Panc1 (cell line): ENCODE measurements at regions not wholly inside any gene's neighbourhood (a gene's known extent, or its start where the extent isn't known, plus 50 kb on each side); places are given as distances from the start of the nearest gene placed in this dataset.

Experiments
- ATAC-seq: fragments of 200-7000 bp; cut with Tn5 transposase; 2 replicates; pipeline ENCODE4 v1.9.1; 2020; ENCODE audit warnings: mild to moderate bottlenecking, moderate library complexity
- BruUV-seq: library from RNA; stranded (reverse); fragments of 400-500 nt; replicated peaks from 2 replicates; lab custom pipeline; 2021; lab: Mats Ljungman, UMichigan
- CTCF ChIA-PET: fragments of 300-600 bp; sonication (Branson Sonifier 250); formaldehyde crosslinking; loops from one replicate; lab custom pipeline; 2022; ENCODE audit warnings: antibody characterized with exemption; lab: Charles Lee
- POLR2A ChIA-PET: fragments of 300-600 bp; sonication (Branson Sonifier 250); formaldehyde crosslinking; loops from one replicate; lab custom pipeline; 2022; ENCODE audit warnings: antibody characterized with exemption; lab: Charles Lee
- DNase-seq: peaks from one replicate; pipeline ENCODE4 v3.0.0-alpha.2; 2010; ENCODE audit warnings: low read depth, low spot score
- H3K27ac ChIP-seq: 2 replicates; pipeline ENCODE4 v1.5.1; 2011; ENCODE audit warnings: mild to moderate bottlenecking, low read length, inconsistent platforms
- H3K27me3 ChIP-seq: fragments of 200-500 bp; sonication (Bioruptor generic); 2 replicates; pipeline ENCODE4 v1.6.0; 2014; ENCODE audit warnings: low read length, inconsistent platforms; ENCODE audit not compliant: control insufficient read depth, insufficient read depth
- H3K36me3 ChIP-seq: fragments of 200-500 bp; sonication (Bioruptor generic); 2 replicates; pipeline ENCODE4 v1.5.1; 2014; ENCODE audit warnings: inconsistent platforms, mild to moderate bottlenecking, low read length, moderate library complexity; ENCODE audit not compliant: control insufficient read depth, insufficient read depth
- H3K4me1 ChIP-seq: 2 replicates; pipeline ENCODE4 v1.5.1; 2011; ENCODE audit warnings: inconsistent platforms, mild to moderate bottlenecking, low read length, moderate library complexity; ENCODE audit not compliant: control insufficient read depth, insufficient read depth
- H3K4me3 ChIP-seq, 2 experiments: 2 replicates each; pipeline ENCODE4 v1.5.1; 2011 to 2012; ENCODE audit warnings: low read depth in 2 of 2, low read length in 2 of 2, mild to moderate bottlenecking in 2 of 2, inconsistent platforms in 1 of 2, moderate library complexity in 1 of 2
- H3K9me3 ChIP-seq: fragments of 200-500 bp; sonication (Bioruptor generic); 2 replicates; pipeline ENCODE4 v1.5.1; 2014; ENCODE audit warnings: low read depth, mild to moderate bottlenecking, inconsistent platforms, low read length, moderate library complexity; ENCODE audit not compliant: control insufficient read depth, insufficient read depth
- POLR2AphosphoS5 ChIP-seq: IDR thresholded peaks from 2 replicates; pipeline ENCODE4 v1.6.1; 2012; ENCODE audit warnings: mild to moderate bottlenecking, low read depth, low read length, moderate library complexity
- SIN3A ChIP-seq: IDR thresholded peaks from 2 replicates; pipeline ENCODE4 v1.6.1; 2012; ENCODE audit warnings: low read depth, mild to moderate bottlenecking, low read length, moderate library complexity, borderline replicate concordance; ENCODE audit not compliant: insufficient read depth
- TCF7L2 ChIP-seq: IDR thresholded peaks from 2 replicates; pipeline ENCODE4 v1.6.1; 2011; ENCODE audit warnings: mild to moderate bottlenecking, low read depth, low read length, inconsistent platforms
- in situ Hi-C: cut with HindIII; loops from 2 replicates; pipeline ENCODE4 v1.10.0; 2016; ENCODE audit warnings: low sequenced_read_pairs, low pct_unique_long_range_greater_than_20kb
- intact Hi-C: fragments of 100-400 bp; cut with micrococcal nuclease; formaldehyde crosslinking; loops from one replicate; pipeline ENCODE4 v1.10.0; 2022; ENCODE audit not compliant: unreplicated experiment
- TF ChIP-seq, protein P1 (sequence below), 2 experiments: IDR thresholded peaks; 2 replicates each; pipeline ENCODE4 v1.6.1; 2011 to 2012; ENCODE audit warnings: low read depth in 2 of 2, control low read depth in 1 of 2, low read length in 1 of 2, mild to moderate bottlenecking in 1 of 2, moderate library complexity in 1 of 2; ENCODE audit not compliant: insufficient read depth in 1 of 2
- TF ChIP-seq, protein P2 (sequence below): fragments of 450-650 bp; IDR thresholded peaks from 2 replicates; pipeline ENCODE4 v1.5.1; 2017; ENCODE audit warnings: mild to moderate bottlenecking

DNA sequence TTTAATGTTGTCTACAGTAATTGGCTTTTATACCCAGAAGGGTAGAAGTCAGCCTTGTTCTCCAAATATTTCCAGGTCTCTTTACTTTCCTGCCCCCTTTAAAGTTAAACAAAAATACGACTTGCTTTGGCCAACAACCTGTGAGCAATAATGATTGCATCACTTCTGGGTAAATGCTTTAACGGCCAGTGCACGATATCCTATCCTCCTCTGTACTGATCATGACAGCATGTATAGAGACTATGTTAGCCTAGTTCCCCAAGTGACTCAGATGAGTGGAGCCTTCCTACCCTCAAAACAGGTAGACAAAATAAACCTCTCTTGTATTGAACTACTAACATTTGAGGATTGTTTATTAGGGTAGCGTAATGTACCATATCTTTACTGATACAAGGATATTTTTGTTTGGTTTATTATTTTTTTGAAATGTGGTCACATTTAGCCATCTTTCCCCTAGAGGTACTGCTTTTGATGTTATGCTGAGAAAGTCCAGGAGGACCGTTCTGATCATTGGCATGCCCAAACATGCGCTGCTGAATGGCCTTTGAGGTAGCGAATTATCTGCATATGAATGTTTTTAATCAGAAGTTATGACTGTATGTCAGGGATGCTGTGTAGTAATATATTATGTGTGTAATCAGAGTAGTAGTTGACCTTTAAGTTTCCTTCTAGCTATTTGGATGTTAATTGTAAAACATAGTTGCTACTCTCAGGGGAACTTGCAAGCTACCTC, 262.6 kb upstream of the DCC start:
- BruUV-seq: no TSS peak
- in situ Hi-C loops: no loop called here
- POLR2A ChIA-PET: no interaction called here

DNA sequence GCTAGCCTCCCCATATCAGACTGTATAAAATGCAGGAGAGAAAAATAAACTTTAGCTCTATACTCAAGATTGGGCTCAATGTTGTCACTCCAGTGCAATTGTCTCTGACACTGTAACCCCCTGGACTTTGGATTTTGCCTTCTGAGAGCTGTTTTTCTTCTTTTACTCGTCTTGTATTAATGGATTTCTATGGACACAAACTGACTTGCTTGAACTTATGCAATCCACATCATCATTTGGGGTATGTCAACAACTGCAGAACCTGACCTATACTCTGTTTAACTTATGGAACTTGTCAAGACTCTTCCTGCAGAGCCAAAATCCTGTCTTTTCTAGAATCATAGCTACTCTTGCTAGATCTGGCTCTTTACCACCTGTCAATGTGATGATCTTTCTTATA, 257.8 kb upstream of the DCC start:
- POLR2A ChIA-PET: no interaction called here
- DNase-seq (no peak), ATAC-seq (no peak)
- H3K27ac ChIP-seq: no peak overlapping the region
- no peaks in the 10 kb centered on the region for H3K27me3 ChIP-seq
- H3K9me3 ChIP-seq: no peaks in the 10 kb centered on the region
- no peak overlapping the region for H3K4me3 ChIP-seq
- no TSS peak for BruUV-seq
- CTCF ChIA-PET: no interaction called here
- in situ Hi-C loops (no loop called here), intact Hi-C loops (no loop called here)
- no peaks in the 10 kb centered on the region for H3K4me1 ChIP-seq
- H3K36me3 ChIP-seq: no peaks in the 10 kb centered on the region
- TF ChIP-seq, protein P1, sequence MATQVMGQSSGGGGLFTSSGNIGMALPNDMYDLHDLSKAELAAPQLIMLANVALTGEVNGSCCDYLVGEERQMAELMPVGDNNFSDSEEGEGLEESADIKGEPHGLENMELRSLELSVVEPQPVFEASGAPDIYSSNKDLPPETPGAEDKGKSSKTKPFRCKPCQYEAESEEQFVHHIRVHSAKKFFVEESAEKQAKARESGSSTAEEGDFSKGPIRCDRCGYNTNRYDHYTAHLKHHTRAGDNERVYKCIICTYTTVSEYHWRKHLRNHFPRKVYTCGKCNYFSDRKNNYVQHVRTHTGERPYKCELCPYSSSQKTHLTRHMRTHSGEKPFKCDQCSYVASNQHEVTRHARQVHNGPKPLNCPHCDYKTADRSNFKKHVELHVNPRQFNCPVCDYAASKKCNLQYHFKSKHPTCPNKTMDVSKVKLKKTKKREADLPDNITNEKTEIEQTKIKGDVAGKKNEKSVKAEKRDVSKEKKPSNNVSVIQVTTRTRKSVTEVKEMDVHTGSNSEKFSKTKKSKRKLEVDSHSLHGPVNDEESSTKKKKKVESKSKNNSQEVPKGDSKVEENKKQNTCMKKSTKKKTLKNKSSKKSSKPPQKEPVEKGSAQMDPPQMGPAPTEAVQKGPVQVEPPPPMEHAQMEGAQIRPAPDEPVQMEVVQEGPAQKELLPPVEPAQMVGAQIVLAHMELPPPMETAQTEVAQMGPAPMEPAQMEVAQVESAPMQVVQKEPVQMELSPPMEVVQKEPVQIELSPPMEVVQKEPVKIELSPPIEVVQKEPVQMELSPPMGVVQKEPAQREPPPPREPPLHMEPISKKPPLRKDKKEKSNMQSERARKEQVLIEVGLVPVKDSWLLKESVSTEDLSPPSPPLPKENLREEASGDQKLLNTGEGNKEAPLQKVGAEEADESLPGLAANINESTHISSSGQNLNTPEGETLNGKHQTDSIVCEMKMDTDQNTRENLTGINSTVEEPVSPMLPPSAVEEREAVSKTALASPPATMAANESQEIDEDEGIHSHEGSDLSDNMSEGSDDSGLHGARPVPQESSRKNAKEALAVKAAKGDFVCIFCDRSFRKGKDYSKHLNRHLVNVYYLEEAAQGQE (IDR thresholded peaks at IDR 0.05; ENCODE audit: insufficient read depth in 1 of 2, low read depth in 2 of 2, low read length in 1 of 2): no peak
- TF ChIP-seq POLR2AphosphoS5 (no peak), SIN3A (no peak), TCF7L2 (no peak)
- TF ChIP-seq, protein P2, sequence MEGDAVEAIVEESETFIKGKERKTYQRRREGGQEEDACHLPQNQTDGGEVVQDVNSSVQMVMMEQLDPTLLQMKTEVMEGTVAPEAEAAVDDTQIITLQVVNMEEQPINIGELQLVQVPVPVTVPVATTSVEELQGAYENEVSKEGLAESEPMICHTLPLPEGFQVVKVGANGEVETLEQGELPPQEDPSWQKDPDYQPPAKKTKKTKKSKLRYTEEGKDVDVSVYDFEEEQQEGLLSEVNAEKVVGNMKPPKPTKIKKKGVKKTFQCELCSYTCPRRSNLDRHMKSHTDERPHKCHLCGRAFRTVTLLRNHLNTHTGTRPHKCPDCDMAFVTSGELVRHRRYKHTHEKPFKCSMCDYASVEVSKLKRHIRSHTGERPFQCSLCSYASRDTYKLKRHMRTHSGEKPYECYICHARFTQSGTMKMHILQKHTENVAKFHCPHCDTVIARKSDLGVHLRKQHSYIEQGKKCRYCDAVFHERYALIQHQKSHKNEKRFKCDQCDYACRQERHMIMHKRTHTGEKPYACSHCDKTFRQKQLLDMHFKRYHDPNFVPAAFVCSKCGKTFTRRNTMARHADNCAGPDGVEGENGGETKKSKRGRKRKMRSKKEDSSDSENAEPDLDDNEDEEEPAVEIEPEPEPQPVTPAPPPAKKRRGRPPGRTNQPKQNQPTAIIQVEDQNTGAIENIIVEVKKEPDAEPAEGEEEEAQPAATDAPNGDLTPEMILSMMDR: no peak

More for the DNA sequence above, 262.6 kb upstream of the DCC start:
- no peaks in the 10 kb centered on the region for H3K36me3 ChIP-seq
- no peak overlapping the region for H3K27ac ChIP-seq
- H3K9me3 ChIP-seq: no peaks in the 10 kb centered on the region
- H3K27me3 ChIP-seq: no peaks in the 10 kb centered on the region
- TF ChIP-seq, protein P2: no peak
- TF ChIP-seq, protein P1 (IDR thresholded peaks at IDR 0.05; ENCODE audit: insufficient read depth in 1 of 2, low read depth in 2 of 2, low read length in 1 of 2): no peak
- TF ChIP-seq SIN3A: no peak
- no peak for TF ChIP-seq TCF7L2
- no peak for TF ChIP-seq POLR2AphosphoS5
- no peak for DNase-seq
- intact Hi-C loops: no loop called here
- no peaks in the 10 kb centered on the region for H3K4me1 ChIP-seq
- no peak for ATAC-seq
- H3K4me3 ChIP-seq: no peak overlapping the region
- CTCF ChIA-PET: no interaction called here
